HG02885 (cell line): ENCODE measurements at regions not wholly inside any gene's neighbourhood (a gene's known extent, or its start where the extent isn't known, plus 50 kb on each side); places are given as distances from the start of the nearest gene placed in this dataset.

Experiments
- ATAC-seq: cut with Tn5 transposase; IDR thresholded peaks from one replicate; pipeline ENCODE4 v1.9.1; 2021; ENCODE audit warnings: mild to moderate bottlenecking; ENCODE audit not compliant: unreplicated experiment, poor library complexity

GRCh38 chr17:79332011-79332554, 257.5 kb downstream of the ENGASE start:
- ATAC-seq: no peak

- ATAC-seq: no peak
Measured at GRCh38 chr17:79331492-79331891, 256.9 kb downstream of the ENGASE start.

- no peak for ATAC-seq
Measured at GRCh38 chr17:79330696-79331095, 256.1 kb downstream of the ENGASE start.

GRCh38 chr17:79330229-79330628, 255.6 kb downstream of the ENGASE start:
- no peak for ATAC-seq

GRCh38 chr17:79326814-79327213, 252.2 kb downstream of the ENGASE start:
- no peak for ATAC-seq

- no peak for ATAC-seq
Measured at GRCh38 chr17:79325709-79326430, 251.2 kb downstream of the ENGASE start.

GRCh38 chr17:79324194-79324593, 249.6 kb downstream of the ENGASE start:
- ATAC-seq: no peak

GRCh38 chr17:79323566-79323965, 248.9 kb downstream of the ENGASE start:
- no peak for ATAC-seq

GRCh38 chr17:79322211-79323123, 247.8 kb downstream of the ENGASE start:
- ATAC-seq: no peak

GRCh38 chr17:79320331-79320730, 245.7 kb downstream of the ENGASE start:
- no peak for ATAC-seq

- no peak for ATAC-seq
Measured at GRCh38 chr17:79317916-79318315, 243.3 kb downstream of the ENGASE start.

GRCh38 chr17:79316805-79317204, 242.2 kb downstream of the ENGASE start:
- ATAC-seq: no peak

GRCh38 chr17:79315358-79316105, 240.9 kb downstream of the ENGASE start:
- ATAC-seq: no peak

GRCh38 chr17:79314617-79315357, 240.2 kb downstream of the ENGASE start:
- ATAC-seq: no peak

- ATAC-seq: no peak
Measured at GRCh38 chr17:79311373-79311772, 236.7 kb downstream of the ENGASE start.

GRCh38 chr17:79306424-79307318, 232.0 kb downstream of the ENGASE start:
- no peak for ATAC-seq

GRCh38 chr17:79305768-79306423, 231.3 kb downstream of the ENGASE start:
- ATAC-seq: no peak

GRCh38 chr17:79305376-79305767, 230.7 kb downstream of the ENGASE start:
- no peak for ATAC-seq
